ENCODE measurements at regions not wholly inside any gene's neighbourhood (a gene's known extent, or its start where the extent isn't known, plus 50 kb on each side); places are given as distances from the start of the nearest gene placed in this dataset.
"Not testable (repeated sequence)": the region's sequence is repeated elsewhere in the genome, so short reads cannot be mapped to it uniquely, and the experiment has no call there.

DNA sequence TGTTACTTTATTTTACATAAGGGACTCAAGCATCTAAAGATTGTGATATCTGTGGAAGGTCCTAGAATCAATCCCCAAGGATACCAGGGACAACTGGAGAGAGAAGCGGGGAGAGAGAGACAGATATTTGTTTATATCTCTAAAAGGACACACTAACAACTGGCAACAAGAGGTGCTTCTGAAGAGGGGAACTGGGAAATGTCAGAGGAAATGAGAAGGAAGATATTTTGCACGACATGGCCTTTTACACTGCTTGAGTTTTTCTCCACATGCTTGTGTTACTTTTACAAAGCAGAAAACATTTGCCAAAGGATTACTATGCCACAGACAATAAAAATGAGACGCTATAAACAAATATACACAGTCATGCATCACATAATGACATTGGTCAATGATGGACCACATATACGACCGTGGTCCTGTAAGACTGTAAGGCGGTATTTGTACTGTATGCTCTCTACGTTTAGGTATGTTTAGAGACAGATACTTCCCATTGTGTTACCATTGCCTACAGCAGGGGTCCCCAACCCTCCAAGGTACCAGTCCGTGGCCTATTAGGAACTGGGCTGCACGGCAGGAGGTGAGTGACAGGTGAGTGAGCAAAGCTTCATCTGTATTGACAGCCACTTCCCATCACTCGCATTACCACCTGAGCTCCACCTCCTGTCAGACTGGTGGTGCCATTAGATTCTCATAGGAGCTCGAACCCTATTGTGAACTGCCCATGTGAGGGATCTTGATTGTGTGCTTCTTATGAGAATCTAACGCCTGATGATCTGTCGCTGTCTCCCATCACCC lies 64.6 kb upstream of the PTPN1 start:
- no peak overlapping the region for H3K4me3 ChIP-seq
- no peaks in the 10 kb centered on the region for H3K27me3 ChIP-seq
- H3K9me3 ChIP-seq = no peaks in the 10 kb centered on the region
- DNase-seq = no peak
- no peaks in the 10 kb centered on the region for H3K36me3 ChIP-seq

DNA sequence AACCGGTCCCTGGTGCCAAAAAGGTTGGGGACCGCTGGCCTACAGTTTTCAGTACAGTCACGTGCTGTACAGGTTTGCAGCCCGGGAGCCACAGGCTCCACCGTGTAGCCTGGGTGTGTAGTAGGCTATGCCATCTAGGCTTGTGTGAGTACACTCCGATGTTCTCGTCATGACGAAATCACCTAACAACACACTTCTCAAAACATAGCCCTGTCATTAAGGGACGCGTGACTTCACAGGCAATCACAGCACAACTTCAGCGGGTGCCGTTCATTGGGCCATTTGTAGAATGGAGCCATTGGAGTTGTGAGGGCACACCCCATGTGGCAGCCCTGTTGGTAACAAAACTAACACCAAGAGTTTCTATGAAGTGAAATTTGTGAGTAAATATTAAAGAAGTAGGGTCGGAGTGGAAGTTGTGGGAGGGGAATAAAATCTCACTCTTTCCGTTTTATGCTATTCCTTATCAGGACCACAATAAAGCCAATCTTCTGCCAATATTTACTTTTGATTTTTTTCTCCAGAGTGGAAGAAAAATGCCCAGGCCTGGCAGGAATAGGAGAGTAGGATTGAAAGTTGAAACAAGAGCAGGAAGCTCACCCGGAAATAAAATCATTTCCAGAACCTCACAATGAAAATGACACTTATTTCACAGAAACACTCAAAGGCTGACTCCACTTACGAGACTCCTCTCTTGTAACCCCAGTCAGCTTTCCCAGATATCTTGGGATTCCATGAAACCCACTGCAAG lies 63.7 kb upstream of the PTPN1 start:
- H3K36me3 ChIP-seq = no peaks in the 10 kb centered on the region
- H3K4me3 ChIP-seq = no peak overlapping the region
- H3K9me3 ChIP-seq = no peaks in the 10 kb centered on the region
- DNase-seq = no peak
- no peaks in the 10 kb centered on the region for H3K27me3 ChIP-seq

DNA sequence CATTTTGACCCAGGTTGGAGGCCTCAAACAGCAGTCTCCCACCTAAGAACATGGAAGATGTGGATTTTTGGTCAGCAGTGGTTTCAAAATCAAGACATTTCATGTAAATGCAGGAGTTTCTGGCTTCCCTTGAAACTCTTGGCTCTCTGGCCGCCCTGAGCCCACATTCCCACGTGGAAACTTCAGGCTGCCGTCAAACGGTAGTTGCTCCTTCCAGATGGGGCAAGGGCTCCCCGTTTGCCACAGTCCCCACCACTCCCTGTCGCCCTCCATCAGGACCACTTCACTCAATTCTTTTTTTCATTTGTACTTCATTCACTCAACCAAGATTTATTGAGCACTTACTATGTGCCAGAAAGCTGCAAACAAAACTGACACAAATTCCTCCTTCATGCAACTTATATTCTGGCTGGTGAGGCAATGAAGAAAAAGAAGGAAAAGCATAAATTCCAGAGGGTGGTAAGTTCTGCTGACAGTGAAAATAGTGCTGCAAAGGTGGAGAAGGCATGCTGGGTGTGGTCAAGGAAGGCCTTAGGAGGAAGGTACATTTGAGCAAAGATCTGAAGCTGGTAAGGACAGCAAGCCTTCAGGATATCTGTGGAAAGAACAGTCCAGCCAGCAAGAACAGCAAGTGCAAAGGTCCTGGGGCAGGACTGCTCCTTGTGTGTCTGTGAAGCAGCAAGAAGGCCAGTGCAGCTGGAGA lies 62.9 kb upstream of the PTPN1 start:
- DNase-seq = no peak
- no peaks in the 10 kb centered on the region for H3K27me3 ChIP-seq
- no peaks in the 10 kb centered on the region for H3K9me3 ChIP-seq
- no peak overlapping the region for H3K4me3 ChIP-seq
- H3K36me3 ChIP-seq = no peaks in the 10 kb centered on the region

DNA sequence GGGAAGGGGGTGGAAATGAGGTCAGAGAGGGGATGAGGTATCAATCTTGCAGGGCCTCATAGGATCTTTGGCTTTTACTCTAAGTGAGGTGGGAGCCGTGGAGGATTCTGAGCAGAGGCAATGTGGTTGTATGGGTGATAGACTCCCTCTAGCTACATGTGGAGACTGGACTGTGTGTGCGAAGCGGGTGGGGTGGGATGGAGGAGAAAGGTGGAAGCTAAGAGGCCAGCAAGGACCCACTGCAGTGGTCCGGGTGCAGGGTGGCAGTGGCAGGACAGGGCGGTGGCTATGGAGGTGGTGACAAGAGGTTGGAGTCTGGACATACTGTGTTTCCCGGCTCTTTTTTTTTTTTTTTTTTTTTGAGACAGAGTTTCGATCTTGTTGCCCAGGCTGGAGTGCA lies 62.4 kb upstream of the PTPN1 start:
- Histone ChIP-seq H3K27me3 (no peaks in the 10 kb centered on the region), H3K9me3 (no peaks in the 10 kb centered on the region), H3K4me3 (no peak overlapping the region), H3K36me3 (no peaks in the 10 kb centered on the region)
- DNase-seq = no peak

DNA sequence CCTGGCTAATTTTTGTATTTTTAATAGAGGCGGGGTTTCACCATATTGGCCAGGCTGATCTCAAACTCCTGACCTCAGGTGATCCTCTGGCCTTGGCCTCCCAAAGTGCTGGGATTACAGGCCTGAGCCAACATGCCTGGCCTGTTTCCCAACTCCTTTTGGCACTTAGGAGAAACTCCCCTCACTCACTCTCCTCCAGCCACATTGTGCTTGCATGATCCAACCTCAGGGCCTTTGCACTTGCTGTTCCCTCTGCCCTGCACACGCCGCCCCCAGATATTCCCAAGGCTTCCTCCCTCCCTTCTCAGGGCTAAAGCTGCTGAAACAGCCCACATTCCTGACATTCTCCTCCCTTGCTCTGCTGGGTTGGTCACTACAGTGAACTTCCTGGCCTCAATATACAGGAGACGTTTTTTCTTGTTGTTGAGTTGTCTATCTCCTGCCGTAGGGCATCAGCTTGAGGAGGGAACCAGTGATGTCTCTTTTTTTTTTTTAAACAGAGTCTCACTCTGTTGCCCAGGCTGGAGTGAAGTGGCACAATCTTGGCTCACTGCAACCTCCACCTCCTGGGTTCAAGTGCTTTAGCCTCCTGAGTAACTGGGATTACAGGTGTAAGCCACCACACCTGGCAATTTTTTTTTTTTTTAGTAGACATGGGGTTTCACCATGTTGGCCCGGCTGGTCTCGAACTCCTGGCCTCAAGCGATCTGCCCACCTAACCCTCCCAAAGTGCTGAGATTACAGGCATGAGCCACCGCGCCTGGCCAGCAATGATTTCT lies 61.4 kb upstream of the PTPN1 start:
- not testable (repeated sequence) for DNase-seq

DNA sequence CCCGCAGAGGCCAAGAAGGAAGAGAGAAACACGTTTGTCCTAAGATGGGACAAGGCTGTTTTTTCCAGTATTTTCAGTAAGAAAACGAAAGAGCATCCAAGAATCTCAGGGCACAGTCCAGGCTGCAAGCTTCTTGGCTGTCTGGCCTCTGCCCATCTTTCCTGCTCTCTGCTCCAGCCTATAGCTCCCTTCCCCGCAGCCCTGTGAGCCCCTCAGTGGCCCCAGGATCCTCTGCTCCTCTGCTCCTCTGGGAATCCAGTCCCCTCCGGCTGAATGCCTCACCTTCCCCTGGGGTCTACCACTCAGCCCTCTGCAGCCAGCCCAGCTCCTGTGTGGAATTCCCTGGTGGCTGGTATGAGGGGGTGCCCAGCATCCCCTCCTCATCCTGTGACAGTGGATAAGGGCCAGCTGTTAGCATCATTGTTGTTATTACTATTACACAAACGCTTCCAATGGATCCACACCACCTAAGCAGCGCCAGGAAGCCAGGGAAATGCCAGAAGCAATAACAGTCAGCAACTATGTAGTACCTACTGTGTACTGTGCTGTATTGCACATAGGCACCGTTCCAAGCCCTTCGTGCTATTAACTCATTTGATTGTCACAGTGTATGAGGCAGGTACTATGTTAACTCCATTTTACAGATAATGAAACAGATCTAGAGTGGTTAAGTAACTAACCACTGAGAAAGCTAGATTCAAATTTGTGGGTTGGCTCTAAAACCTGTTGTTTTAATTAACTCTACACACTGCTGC lies 60.3 kb upstream of the PTPN1 start:
- Histone ChIP-seq H3K27me3 (no peaks in the 10 kb centered on the region), H3K9me3 (no peaks in the 10 kb centered on the region), H3K36me3 (no peaks in the 10 kb centered on the region), H3K4me3 (no peak overlapping the region)
- no peak for DNase-seq

More for the DNA sequence above, 61.4 kb upstream of the PTPN1 start:
- H3K36me3 ChIP-seq, H3K9me3 ChIP-seq, H3K4me3 ChIP-seq, H3K27me3 ChIP-seq: not testable (repeated sequence)

DNA sequence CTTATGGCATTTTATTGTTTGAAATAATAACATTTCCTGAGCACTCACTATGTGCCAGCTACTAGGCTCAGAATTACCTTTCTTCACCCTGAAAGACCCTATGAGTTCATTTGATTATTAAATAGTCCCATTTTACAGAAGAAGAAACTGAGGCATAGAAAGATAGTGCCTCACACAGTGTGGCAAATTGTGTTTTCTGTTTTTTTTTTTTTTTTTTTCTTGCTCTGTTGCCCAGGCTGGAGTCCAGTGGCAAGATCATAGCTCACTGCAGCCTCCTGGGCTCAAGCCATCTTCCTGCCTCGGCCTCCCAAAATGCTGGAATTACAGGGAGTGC lies 59.7 kb upstream of the PTPN1 start:
- no peaks in the 10 kb centered on the region for H3K27me3 ChIP-seq
- no peak overlapping the region for H3K4me3 ChIP-seq
- no peaks in the 10 kb centered on the region for H3K9me3 ChIP-seq
- H3K36me3 ChIP-seq = no peaks in the 10 kb centered on the region
- no peak for DNase-seq

DNA sequence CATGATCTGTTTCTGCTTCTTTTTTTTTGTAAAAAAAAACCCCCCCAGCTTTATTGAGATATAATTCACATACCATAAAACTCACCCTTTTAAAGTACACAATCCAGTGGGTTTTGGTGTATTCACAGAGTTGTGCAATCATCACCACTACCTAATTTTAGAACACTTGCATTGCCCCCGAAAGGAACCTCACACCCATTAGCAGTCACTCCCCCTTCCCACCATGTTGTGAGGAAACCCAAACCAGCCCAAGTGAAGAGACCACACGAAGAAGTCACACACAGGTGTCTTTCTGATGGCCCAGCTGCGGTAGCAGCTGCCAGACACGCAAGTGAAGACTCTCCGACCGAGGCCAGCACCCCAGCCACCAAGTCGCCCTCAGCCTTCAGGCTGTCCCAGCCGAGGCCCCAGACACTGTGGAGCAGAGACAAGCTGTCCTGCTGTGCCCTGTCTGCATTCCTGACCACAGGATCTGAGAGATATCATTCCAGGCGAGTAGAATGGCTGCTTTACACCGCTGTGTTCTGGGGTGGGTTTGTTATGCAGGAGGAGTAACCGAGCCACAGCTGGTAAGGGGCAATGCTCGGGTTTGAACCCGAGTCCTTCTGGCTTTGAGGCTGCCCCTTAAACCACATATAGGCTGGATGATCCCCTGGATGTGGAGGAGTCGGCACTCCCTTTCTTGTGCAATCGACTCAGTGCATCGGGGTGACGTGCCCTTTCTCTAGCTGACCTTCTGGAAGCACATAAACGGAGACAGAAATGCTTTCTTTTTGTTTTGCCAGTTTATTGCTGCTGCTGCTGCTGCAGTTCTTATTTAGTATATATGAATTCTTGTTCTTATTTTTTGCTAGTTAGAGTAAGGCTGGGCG lies 59.1 kb upstream of the PTPN1 start:
- H3K4me3 ChIP-seq = no peak overlapping the region
- no peaks in the 10 kb centered on the region for H3K27me3 ChIP-seq
- no peaks in the 10 kb centered on the region for H3K36me3 ChIP-seq
- no peak for DNase-seq
- H3K9me3 ChIP-seq = no peaks in the 10 kb centered on the region

DNA sequence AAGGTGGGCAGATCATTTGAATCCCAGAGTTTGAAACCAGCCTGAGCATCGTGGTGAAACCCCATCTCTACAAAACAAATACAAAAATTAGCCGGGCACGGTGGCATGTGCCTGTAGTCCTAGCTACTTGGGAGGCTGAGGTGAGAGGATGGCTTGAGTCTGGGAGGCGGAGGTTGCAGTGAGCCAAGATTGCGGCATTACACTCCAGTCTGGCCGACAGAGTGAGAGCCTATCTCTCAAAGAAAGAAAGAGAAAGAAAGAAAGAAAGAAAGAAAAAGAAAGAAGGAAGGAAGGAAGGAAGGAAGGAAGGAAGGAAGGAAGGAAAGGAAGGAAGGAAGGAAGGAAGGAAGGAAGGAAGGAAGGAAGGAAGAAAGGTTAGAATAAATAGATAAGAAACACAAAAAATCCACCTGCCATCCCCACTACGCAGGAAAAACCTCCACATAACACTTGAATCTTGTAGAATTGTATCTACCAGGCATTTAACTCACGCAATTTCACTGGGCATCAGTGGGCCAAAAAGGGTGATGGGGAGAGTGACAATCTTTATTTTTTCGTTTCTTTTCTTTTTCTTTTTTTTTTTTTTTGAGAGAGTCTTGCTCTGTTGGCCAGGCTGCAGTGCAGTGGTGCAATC lies 58.3 kb upstream of the PTPN1 start:
- H3K36me3 ChIP-seq, H3K9me3 ChIP-seq, DNase-seq, H3K27me3 ChIP-seq, H3K4me3 ChIP-seq: not testable (repeated sequence)

DNA sequence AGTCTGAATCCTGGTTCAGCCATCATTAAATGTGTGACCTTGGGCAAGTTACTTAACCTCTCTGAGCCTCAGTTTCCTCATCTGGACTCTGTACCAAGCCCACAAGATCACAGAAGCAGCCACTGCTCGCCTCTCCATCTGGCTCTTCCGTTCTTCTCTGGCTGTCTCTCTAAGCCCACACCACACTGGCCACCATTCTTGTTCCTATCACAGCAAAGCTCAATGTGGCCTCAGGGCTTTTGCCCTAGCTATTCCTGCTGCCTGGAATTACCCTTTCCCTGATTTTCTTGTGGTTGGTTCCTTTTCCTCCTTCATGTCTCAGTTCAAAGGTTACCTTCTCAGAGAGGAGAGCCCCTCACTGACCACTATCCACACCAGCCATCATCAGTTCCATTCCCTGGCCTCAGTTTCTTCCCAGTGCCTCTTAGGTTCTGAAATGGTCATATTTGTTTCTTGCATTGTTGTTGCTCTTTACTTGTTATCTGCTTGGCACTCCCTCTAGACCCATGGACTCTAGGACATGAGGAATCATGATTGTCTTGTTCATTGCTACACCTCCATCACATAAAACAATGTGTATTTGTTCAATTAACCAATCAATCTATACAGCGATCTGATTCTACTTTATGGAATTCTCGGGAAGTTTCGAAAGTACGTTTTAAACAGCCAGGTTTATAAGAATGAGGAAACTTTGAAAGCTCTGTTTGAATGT lies 56.5 kb upstream of the PTPN1 start:
- no peaks in the 10 kb centered on the region for H3K36me3 ChIP-seq
- no peaks in the 10 kb centered on the region for H3K27me3 ChIP-seq
- no peak for DNase-seq
- no peaks in the 10 kb centered on the region for H3K9me3 ChIP-seq
- no peak overlapping the region for H3K4me3 ChIP-seq

DNA sequence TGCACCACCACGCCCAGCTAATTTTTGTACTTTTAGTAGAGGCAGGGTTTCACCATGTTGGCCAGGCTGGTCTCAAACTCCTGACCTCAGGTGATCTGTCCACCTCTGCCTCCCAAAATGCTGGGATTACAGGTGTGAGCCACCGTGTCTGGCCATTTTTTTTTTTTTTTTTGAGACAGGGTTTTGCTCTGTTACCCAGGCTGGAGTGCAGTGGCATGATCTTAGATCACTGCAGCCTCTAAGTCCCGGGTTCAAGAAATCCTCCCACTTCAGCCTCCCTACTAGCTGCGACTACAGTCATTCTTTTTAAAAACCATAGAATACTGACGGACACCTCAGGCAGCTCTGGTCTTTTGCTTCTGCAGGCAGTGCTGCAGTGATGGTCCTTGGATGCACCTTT lies 54.9 kb upstream of the PTPN1 start:
- not testable (repeated sequence) for H3K4me3 ChIP-seq, H3K36me3 ChIP-seq, DNase-seq, H3K27me3 ChIP-seq, H3K9me3 ChIP-seq

DNA sequence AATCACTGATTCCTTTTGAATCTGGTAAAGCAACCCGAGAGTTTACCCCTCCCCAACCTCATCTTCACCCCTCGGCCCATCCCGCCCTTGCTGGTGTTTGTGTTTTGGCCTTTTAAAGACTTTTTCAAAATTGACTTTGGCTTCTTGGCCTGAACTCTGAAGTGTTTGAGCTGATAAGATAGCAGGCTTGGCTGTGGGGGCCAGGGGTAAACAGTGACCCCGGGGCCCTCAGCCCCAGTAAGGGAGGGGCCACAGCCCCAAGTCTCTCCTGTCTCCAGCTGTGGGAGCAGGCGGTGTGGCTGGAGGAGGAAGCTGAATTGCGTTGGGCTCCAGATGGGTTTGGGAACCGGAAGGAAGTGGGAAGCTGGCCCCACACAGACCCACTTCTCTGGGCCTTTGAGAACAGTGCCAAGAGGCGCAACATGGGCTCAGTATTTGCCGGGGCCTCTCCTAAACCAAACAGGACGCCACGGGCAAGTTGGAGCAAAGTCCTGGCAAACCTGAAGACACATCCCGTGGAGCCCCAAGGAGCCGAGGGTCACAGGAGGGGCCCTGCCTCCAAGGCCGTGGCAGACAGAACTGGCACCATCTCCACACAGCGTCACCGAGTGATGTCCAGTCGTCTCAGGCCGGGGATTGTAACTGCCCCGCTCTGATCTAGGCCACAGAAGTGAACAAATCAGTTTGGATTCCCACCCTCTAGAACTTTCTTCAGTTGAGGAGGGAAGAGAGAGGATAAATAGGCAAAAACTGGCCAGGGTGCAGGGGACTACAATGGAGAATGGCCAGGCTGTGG lies 54.3 kb upstream of the PTPN1 start:
- Histone ChIP-seq H3K9me3 (no peaks in the 10 kb centered on the region), H3K36me3 (no peaks in the 10 kb centered on the region), H3K27me3 (no peaks in the 10 kb centered on the region), H3K4me3 (no peak overlapping the region)
- DNase-seq = no peak

DNA sequence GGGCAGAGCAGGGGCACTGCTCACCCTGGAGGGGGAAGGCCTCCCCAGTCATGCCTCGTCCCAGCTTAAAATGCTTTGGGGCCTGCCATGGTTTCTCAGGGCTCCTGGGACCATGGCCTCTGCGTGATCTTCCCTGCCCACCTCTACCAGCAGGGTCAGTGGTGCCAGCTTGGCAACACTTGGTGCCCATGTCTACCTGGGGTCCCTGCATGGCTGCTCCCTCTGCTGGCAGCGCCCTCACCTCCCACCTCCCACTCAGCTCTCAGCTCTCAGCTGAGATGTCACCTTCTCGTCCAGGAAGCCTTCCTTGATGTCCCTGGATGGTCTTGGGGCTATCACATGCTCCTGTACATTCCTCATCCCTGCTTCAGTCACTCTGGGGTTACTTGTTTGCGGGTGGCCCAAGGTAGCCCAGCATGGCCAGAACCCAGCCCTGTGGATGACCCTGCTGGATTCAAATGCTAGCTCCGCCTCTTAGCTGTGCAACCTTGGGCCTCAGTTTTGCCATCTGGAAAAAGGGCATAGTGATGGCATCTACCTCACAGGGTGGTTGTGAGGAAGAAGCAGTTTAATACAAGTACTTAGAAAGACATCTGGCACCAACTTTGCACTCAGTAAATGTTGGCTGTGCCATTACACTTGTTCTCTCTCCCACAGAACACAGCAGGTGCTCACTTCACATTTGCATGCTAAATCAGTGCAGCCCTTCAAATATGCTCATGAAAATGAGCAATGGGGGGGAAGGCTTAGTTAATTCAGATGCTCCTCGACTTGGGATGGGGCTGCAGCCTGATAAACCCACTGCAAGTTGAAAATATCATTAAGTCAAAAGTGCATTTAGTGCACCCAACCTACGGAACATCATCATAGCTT lies 53.5 kb upstream of the PTPN1 start:
- no peak overlapping the region for H3K4me3 ChIP-seq
- H3K36me3 ChIP-seq = no peaks in the 10 kb centered on the region
- DNase-seq = no peak
- no peaks in the 10 kb centered on the region for H3K27me3 ChIP-seq
- H3K9me3 ChIP-seq = no peaks in the 10 kb centered on the region
